HepG2 (cell line): ENCODE measurements at regions not wholly inside any gene's neighbourhood (a gene's known extent, or its start where the extent isn't known, plus 50 kb on each side); places are given as distances from the start of the nearest gene placed in this dataset.

ENCODE experiments used
- RXRA ChIP-seq: sonication (generic); formaldehyde crosslinking; IDR thresholded peaks from 2 replicates; pipeline ENCODE4 v1.5.1; 2020; ENCODE audit warnings: missing genetic modification reagents
- TGIF2 ChIP-seq: IDR thresholded peaks from 2 replicates; pipeline ENCODE4 v1.6.1; 2016; ENCODE audit warnings: control low read depth, missing compliant biosample characterization

DNA sequence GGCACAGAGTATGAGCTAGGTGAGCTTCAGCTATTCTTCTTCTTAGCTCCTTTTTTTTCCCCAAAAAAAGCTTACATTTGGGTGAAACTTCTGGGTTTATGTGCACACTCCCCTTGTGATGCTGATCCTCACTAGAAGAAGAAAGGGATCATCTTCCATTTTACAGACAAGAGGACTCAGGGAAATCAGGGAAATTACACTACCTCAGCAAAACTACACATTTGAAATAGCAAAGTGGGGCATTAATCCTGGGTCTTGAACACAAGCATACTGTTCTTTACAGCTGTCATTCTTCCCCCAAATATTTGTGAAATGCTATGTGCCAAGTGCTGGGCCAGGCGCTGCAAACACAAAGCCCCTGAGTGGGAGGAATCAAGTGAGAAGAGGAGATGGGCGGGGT lies 68.6 kb upstream of the NFIL3 start:
- TF ChIP-seq RXRA (no peak), TGIF2 (CRISPR knock-in tag) (no peak)
